ENCODE measurements at regions not wholly inside any gene's neighbourhood (a gene's known extent, or its start where the extent isn't known, plus 50 kb on each side); places are given as distances from the start of the nearest gene placed in this dataset.

- TF ChIP-seq CTCF (IDR thresholded peaks at IDR 0.05) (no peak), POLR2AphosphoS5 (IDR thresholded peaks at IDR 0.05) (no peak), POLR2A (IDR thresholded peaks at IDR 0.05) (no peak)
These were observed 180.0 kb downstream of the KITLG start for GRCh38 chr12:88400302-88400701.
